Thoracic aorta (tissue), 2 donors: ENCODE measurements at regions not wholly inside any gene's neighbourhood (a gene's known extent, or its start where the extent isn't known, plus 50 kb on each side); places are given as distances from the start of the nearest gene placed in this dataset.

ENCODE experiments used
- ATAC-seq: fragments of 150-250 bp; one replicate; pipeline ENCODE4 v1.8.0; 2017; ENCODE audit warnings: low read depth; ENCODE audit not compliant: insufficient number of reproducible peaks, low FRiP score
- DNase-seq: peaks from one replicate; pipeline ENCODE4 v3.0.0-alpha.2; 2020; ENCODE audit warnings: low spot score
- H3K27ac ChIP-seq, 2 donors: fragments of 200-600 bp; sonication (generic); 1 replicate in 1 of 2; 2 replicates in 1 of 2; pipeline ENCODE4 v1.5.1; 2016; ENCODE audit warnings: mild to moderate bottlenecking in 2 of 2, moderate library complexity in 2 of 2
- H3K27me3 ChIP-seq: fragments of 200-600 bp; sonication (generic); replicated peaks from 2 replicates; pipeline ENCODE4 v1.6.0; 2016; ENCODE audit warnings: mild to moderate bottlenecking; ENCODE audit not compliant: insufficient read depth
- H3K36me3 ChIP-seq: fragments of 200-600 bp; sonication (generic); one replicate; pipeline ENCODE4 v1.5.1; 2016
- H3K4me1 ChIP-seq, 2 donors: fragments of 200-600 bp; sonication (generic); 1 replicate in 1 of 2; 2 replicates in 1 of 2; pipeline versions ENCODE4 v1.5.1 to v1.6.0; 2016; ENCODE audit warnings: low read depth in 2 of 2, mild to moderate bottlenecking in 1 of 2; ENCODE audit not compliant: control insufficient read depth in 1 of 2
- H3K4me3 ChIP-seq: fragments of 200-600 bp; sonication (generic); 2 replicates; pipeline ENCODE4 v1.5.1; 2016; ENCODE audit warnings: mild to moderate bottlenecking
- H3K9me3 ChIP-seq: fragments of 200-600 bp; sonication (generic); 2 replicates; pipeline ENCODE4 v1.5.1; 2016
- TF ChIP-seq, protein P1 (sequence below): fragments of 200-600 bp; sonication (generic); IDR thresholded peaks from one replicate; pipeline ENCODE4 v1.5.1; 2019; ENCODE audit warnings: antibody characterized with exemption

DNA sequence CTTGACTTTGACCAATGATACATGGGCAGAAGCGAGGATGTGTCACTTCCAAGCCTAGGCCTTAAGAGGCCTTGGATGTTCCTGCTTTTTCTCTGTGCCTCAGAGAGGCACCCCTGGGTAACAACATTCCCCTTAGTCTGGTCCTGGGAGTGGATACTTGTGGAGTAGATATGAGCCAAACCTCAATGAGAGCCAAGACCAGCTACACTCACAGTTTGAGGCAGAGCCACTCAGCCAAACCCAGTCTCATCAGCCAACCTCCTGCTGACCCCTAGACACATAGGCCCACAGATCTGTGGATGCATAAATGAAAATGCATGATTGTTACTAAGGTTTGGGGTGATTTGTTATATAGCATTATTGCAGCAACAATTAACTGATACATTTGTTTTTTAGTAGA is 114.2 kb downstream of the ZNF621 start:
- Histone ChIP-seq H3K9me3 (peaks cover 5% of the 10 kb centered on the region), H3K27me3 (no peaks in the 10 kb centered on the region), H3K36me3 (no peaks in the 10 kb centered on the region), H3K4me1 (no peaks in the 10 kb centered on the region), H3K27ac (no peak overlapping the region), H3K4me3 (no peak overlapping the region)
- ATAC-seq (no peak), DNase-seq (no peak)
- TF ChIP-seq, protein P1, sequence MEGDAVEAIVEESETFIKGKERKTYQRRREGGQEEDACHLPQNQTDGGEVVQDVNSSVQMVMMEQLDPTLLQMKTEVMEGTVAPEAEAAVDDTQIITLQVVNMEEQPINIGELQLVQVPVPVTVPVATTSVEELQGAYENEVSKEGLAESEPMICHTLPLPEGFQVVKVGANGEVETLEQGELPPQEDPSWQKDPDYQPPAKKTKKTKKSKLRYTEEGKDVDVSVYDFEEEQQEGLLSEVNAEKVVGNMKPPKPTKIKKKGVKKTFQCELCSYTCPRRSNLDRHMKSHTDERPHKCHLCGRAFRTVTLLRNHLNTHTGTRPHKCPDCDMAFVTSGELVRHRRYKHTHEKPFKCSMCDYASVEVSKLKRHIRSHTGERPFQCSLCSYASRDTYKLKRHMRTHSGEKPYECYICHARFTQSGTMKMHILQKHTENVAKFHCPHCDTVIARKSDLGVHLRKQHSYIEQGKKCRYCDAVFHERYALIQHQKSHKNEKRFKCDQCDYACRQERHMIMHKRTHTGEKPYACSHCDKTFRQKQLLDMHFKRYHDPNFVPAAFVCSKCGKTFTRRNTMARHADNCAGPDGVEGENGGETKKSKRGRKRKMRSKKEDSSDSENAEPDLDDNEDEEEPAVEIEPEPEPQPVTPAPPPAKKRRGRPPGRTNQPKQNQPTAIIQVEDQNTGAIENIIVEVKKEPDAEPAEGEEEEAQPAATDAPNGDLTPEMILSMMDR: no peak

DNA sequence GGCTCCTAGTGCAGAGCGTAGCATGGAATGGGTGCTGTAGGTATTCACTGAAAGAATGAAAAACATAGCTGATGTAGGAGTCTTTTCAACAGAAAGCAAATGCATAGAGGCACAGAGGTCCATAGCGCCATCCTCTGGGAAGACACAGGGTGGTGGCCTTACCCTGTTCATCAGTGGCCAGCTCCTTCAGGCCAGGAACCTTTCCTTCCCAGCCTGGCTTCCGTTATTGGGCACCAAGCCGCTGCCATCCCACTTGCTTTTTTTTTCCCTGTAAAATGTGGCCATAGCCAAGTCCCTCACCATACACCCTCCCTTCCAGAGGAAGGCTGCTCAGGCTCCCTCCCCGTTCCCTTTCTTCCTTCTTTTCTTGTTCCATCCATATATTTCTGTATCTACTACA is 118.1 kb downstream of the ZNF621 start:
- TF ChIP-seq, protein P1: no peak
- no peaks in the 10 kb centered on the region for H3K4me1 ChIP-seq
- no peak overlapping the region for H3K4me3 ChIP-seq
- no peak overlapping the region for H3K27ac ChIP-seq
- DNase-seq (no peak), ATAC-seq (no peak)
- H3K36me3 ChIP-seq: no peaks in the 10 kb centered on the region
- H3K27me3 ChIP-seq: no peaks in the 10 kb centered on the region
- no peaks in the 10 kb centered on the region for H3K9me3 ChIP-seq

DNA sequence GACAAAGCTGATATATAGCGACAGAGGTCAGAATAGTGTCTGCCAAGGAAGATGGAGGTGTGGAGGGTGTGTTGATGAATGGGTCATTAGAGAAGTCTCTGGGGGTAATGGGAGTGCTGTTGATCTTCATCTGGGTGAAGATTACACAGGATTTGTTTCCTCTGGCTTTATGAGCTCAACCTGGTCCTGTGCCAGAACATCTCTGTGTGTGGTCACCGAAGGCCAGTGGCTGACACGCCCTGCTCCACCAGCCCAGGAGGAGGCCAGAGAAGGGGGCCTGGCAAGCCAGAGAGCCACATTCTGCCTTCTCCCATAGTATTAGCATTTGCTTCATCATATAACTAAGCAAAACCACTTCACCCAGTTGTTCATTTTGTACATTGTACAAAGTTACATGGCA is 121.1 kb downstream of the ZNF621 start:
- no peaks in the 10 kb centered on the region for H3K36me3 ChIP-seq
- no peak overlapping the region for H3K27ac ChIP-seq
- DNase-seq: no peak
- H3K9me3 ChIP-seq: no peaks in the 10 kb centered on the region
- no peak overlapping the region for H3K4me3 ChIP-seq
- TF ChIP-seq, protein P1: no peak
- H3K27me3 ChIP-seq: no peaks in the 10 kb centered on the region
- ATAC-seq: no peak
- no peaks in the 10 kb centered on the region for H3K4me1 ChIP-seq

DNA sequence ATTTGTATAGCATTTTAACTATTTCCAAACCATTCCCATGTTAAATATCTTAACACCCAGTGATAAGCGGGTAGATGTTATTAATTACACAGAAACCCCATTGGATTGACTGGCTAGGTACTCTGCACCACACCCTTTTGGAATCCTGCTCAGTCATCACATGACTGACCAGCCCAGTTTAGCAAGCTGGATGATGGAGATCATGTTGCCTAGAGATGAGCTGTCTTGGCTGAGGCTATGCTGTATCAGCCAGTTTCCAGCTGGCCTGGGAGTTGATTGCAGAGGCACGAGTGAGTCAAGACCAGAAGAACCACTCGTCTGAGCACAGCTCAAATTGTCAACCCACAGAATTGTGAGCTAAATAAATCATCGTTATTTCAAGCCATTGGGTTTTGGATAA is 124.6 kb downstream of the ZNF621 start:
- H3K27ac ChIP-seq: no peak overlapping the region
- H3K4me3 ChIP-seq: no peak overlapping the region
- no peaks in the 10 kb centered on the region for H3K36me3 ChIP-seq
- ATAC-seq: no peak
- H3K27me3 ChIP-seq: no peaks in the 10 kb centered on the region
- TF ChIP-seq, protein P1: no peak
- H3K9me3 ChIP-seq: no peaks in the 10 kb centered on the region
- no peak for DNase-seq
- no peaks in the 10 kb centered on the region for H3K4me1 ChIP-seq

DNA sequence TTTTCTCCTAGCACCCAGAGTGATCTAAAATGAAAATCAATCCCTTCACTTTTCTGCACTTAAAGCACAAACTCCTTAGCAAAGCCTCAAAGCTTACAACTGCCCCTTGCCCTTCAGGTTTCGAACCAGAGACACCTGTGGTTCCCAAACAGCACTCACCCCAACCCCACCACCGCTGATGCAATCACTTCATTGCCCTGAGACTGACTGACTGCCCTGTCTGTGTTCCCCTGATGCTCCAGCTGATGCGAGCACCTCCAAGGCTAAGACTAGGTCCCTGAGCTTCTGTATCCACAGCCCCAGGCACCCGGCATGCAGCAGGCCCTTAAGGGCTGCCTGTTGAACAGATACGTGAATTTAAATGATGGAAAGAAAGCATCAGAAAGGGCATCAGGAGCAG is 127.3 kb downstream of the ZNF621 start:
- no peaks in the 10 kb centered on the region for H3K9me3 ChIP-seq
- no peak for ATAC-seq
- H3K4me1 ChIP-seq: no peaks in the 10 kb centered on the region
- TF ChIP-seq, protein P1: no peak
- H3K27me3 ChIP-seq: no peaks in the 10 kb centered on the region
- H3K4me3 ChIP-seq: no peak overlapping the region
- H3K36me3 ChIP-seq: no peaks in the 10 kb centered on the region
- no peak for DNase-seq
- H3K27ac ChIP-seq: no peak overlapping the region
